ENCODE measurements at regions not wholly inside any gene's neighbourhood (a gene's known extent, or its start where the extent isn't known, plus 50 kb on each side); places are given as distances from the start of the nearest gene placed in this dataset.

DNA sequence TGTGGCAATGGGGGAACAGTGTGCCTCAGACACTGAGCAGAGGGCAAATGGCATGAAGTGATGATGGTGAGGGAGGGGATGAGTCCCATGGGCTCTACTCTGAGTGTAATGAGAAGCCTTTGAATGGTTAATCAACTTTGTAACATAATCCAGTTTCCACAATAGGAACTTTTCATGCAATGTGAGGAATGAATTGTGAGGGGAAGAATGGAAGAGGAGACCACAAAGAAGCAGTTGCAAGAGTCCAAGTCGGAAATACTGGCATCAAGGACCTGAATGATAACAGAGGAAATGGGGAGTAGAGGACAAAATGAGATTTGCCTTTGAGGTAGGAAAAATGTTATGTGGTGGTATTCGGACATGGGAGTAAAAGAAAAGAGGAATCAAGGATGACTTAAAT, 476.9 kb upstream of the PRICKLE1 start:
- WGBS, result 81% methylated on average over 2 of the region's 2 CpGs
- no peak overlapping the region for H3K4me3 ChIP-seq (ENCODE audit: low read depth, low read length)
- no peaks in the 10 kb centered on the region for H3K4me1 ChIP-seq (ENCODE audit: insufficient read depth)
- DNase-seq (ENCODE audit: extremely low spot score), result no peak
- no peak overlapping the region for H3K27ac ChIP-seq (ENCODE audit: low read depth)
- H3K36me3 ChIP-seq (ENCODE audit: insufficient read depth), result no peaks in the 10 kb centered on the region

DNA sequence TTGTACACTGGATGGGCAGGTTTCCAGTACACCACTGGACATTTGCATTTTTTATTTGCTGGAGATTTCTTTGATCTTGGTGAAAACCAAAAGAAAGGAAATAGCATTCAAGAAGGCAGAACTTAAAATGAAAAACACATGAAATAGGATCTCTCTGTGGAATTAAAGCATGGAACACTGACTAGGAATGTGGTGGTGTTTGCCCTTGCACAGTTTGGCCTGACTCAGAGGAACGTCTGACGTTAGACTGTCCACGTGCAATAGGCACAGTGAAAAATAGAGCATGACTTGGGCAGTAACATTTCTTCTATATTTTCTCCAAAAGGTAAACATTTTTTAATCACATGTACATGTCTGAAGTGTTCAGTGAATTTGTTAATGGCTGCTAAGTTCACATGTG, 474.1 kb upstream of the PRICKLE1 start:
- DNase-seq (ENCODE audit: extremely low spot score), result no peak
- Histone ChIP-seq H3K27ac (ENCODE audit: low read depth) (no peak overlapping the region), H3K4me3 (ENCODE audit: low read depth, low read length) (no peak overlapping the region), H3K36me3 (ENCODE audit: insufficient read depth) (no peaks in the 10 kb centered on the region), H3K4me1 (ENCODE audit: insufficient read depth) (no peaks in the 10 kb centered on the region)
- whole genome bisulfite sequencing, result 72% methylated on average over 3 of the region's 3 CpGs

DNA sequence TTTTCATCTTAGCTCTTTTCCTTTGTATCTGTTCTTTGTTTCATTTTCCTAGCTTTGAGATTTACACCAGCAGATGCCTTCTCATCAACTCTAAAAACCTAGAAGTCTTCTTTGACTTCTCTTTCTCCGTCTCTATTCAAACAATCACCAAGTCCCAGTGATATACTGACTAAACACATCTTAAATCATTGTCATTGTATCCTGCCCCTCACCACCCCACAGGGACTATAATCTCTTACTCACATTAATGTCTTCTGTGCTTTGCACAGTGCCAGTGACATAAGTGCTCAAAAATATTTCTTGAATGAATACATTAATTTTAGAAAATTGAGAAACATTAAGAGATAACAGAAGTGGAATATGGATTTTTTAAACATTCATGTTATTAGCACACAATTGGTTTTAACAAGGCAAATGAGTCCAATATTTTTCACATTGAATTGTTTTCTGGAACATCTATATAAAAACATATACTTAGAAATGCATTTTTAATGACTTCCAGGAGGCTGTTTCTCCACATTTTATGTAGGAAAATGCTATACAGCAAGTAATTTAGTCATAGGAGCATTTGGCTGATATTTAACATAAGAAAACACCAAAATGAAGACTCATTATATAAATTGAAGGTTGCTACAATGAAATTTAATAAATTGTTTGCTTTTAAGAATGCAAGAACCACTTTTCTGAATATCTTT, 472.8 kb upstream of the PRICKLE1 start:
- Histone ChIP-seq H3K36me3 (ENCODE audit: insufficient read depth) (no peaks in the 10 kb centered on the region), H3K4me3 (ENCODE audit: low read depth, low read length) (no peak overlapping the region), H3K27ac (ENCODE audit: low read depth) (no peak overlapping the region), H3K4me1 (ENCODE audit: insufficient read depth) (no peaks in the 10 kb centered on the region)
- DNase-seq (ENCODE audit: extremely low spot score), result no peak
- 49% methylated on average over 1 of the region's 1 CpG for WGBS

DNA sequence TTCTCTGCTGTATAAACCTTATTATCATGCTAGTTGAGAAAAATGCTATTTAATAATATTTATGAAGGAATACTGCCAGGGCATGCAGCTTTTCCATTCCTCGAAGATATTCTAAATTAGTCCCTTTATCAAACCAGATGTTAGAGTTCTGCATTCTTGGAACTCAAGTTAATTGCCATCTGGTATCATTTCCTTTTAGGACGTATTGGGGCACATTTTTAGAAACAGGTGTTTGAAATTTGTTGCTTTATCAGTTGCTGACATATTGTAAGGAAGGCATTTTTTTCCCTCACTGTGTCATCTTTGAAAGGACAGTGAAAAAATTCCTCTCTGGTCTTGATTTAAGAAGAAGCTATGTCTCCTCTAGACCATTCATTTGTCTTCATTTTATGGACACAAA, 471.2 kb upstream of the PRICKLE1 start:
- Histone ChIP-seq H3K27ac (ENCODE audit: low read depth) (no peak overlapping the region), H3K4me3 (ENCODE audit: low read depth, low read length) (no peak overlapping the region), H3K36me3 (ENCODE audit: insufficient read depth) (no peaks in the 10 kb centered on the region), H3K4me1 (ENCODE audit: insufficient read depth) (no peaks in the 10 kb centered on the region)
- no peak for DNase-seq (ENCODE audit: extremely low spot score)
- 12% methylated on average over 2 of the region's 2 CpGs for WGBS

DNA sequence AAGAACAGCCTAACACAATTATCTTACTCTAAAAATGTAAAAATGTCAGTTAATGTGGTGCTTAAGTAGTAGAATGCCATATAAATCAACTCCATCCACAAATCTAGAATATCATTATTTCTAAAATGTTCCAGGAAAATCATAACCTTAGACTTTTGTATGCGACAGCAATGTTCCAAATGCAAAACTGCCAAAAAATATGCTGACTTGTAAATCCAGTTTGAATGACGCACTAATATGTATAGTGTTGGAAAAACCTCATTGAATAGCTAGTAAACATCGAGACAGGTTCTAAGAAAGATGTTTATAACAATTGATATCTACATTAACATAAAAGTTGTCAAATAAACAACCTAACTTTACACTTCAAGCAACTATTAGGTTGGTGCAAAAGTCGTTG, 469.1 kb upstream of the PRICKLE1 start:
- 96% methylated on average over 4 of the region's 4 CpGs for WGBS
- Histone ChIP-seq H3K36me3 (ENCODE audit: insufficient read depth) (no peaks in the 10 kb centered on the region), H3K27ac (ENCODE audit: low read depth) (no peak overlapping the region), H3K4me3 (ENCODE audit: low read depth, low read length) (no peak overlapping the region), H3K4me1 (ENCODE audit: insufficient read depth) (no peaks in the 10 kb centered on the region)
- no peak for DNase-seq (ENCODE audit: extremely low spot score)

DNA sequence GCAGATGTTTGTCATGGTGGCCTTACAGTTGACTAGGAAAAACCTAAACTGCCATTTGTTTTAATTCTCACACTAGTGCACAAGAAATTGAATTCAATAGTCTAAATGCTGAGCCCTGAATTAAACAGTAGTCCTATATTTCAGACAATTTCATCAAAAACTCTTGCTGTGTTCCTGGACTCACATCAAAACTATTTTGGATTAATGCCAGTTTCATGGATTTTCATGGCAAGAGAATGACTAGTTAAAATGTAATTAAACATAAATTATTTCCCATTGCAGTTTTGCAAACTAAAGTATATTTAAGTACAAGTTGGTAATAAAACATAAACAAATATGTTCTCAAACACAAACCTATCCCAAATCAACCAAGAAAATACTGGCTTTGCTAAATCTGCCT, 468.0 kb upstream of the PRICKLE1 start:
- Histone ChIP-seq H3K4me1 (ENCODE audit: insufficient read depth) (no peaks in the 10 kb centered on the region), H3K4me3 (ENCODE audit: low read depth, low read length) (no peak overlapping the region), H3K27ac (ENCODE audit: low read depth) (no peak overlapping the region), H3K36me3 (ENCODE audit: insufficient read depth) (no peaks in the 10 kb centered on the region)
- DNase-seq (ENCODE audit: extremely low spot score), result no peak

DNA sequence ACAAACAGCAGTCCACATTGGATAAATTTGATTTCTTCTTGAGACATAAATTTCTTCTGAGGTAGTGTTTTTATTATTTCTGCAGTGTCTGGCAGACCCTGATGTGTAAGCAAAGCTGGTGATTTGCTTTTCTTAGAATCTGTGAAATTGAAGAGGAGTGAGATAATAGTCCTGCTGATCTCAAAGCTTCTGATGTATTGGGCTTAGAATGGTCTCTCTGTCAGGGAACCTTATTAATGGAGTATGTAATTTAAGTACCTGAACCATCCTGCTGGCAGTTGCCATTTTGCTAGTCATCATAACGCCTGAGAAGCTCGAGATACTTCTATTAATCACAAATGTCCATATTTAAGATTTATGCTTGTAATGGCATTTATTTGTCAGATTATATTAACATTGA, 464.5 kb upstream of the PRICKLE1 start:
- no peaks in the 10 kb centered on the region for H3K4me1 ChIP-seq (ENCODE audit: insufficient read depth)
- H3K27ac ChIP-seq (ENCODE audit: low read depth), result no peak overlapping the region
- H3K4me3 ChIP-seq (ENCODE audit: low read depth, low read length), result no peak overlapping the region
- DNase-seq (ENCODE audit: extremely low spot score), result no peak
- 91% methylated on average over 2 of the region's 2 CpGs for WGBS
- H3K36me3 ChIP-seq (ENCODE audit: insufficient read depth), result no peaks in the 10 kb centered on the region

DNA sequence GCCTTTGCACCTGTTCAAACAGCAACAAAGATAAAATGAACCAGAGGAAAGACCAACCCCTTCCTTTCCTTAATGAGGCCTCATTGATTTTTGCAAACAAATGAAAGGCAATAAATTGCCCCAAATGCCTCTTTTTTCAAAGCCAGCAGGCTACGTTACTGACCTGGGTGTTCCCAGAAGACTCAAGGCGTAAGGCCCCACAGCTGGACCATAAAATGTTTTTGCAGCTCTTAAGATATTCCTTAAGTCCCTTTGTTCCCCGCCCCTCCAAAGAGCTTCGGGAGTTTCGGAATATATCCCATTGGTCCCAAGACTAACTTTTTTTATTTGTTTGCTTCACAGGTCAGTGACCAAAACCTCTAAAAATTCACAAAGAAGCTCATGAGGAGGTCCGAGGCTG, 462.9 kb upstream of the PRICKLE1 start:
- DNase-seq (ENCODE audit: extremely low spot score), result no peak
- WGBS, result 78% methylated on average over 6 of the region's 6 CpGs
- no peak overlapping the region for H3K27ac ChIP-seq (ENCODE audit: low read depth)
- no peaks in the 10 kb centered on the region for H3K36me3 ChIP-seq (ENCODE audit: insufficient read depth)
- H3K4me1 ChIP-seq (ENCODE audit: insufficient read depth), result no peaks in the 10 kb centered on the region
- H3K4me3 ChIP-seq (ENCODE audit: low read depth, low read length), result no peak overlapping the region

DNA sequence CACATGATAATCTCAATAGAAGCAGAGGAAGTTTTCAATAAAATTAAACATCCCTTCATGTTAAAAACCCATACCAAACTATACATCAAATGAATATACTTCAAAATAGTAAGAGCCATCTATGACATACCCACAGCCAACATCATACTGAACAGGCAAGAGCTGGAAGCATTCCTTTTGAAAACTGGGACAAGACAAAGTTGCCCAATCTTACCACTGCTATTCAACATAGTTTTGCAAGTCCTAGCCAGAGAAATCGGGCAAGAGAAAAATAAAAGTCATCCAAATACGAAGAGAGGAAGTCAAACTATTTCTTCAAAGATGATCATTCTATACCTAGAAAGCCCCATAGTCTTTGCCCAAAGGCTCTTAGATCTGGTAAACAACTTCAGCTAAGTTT, 454.7 kb upstream of the PRICKLE1 start:
- 91% methylated on average over 2 of the region's 2 CpGs for WGBS
- no peak overlapping the region for H3K4me3 ChIP-seq (ENCODE audit: low read depth, low read length)
- no peak for DNase-seq (ENCODE audit: extremely low spot score)
- H3K4me1 ChIP-seq (ENCODE audit: insufficient read depth), result no peaks in the 10 kb centered on the region
- no peak overlapping the region for H3K27ac ChIP-seq (ENCODE audit: low read depth)
- no peaks in the 10 kb centered on the region for H3K36me3 ChIP-seq (ENCODE audit: insufficient read depth)

DNA sequence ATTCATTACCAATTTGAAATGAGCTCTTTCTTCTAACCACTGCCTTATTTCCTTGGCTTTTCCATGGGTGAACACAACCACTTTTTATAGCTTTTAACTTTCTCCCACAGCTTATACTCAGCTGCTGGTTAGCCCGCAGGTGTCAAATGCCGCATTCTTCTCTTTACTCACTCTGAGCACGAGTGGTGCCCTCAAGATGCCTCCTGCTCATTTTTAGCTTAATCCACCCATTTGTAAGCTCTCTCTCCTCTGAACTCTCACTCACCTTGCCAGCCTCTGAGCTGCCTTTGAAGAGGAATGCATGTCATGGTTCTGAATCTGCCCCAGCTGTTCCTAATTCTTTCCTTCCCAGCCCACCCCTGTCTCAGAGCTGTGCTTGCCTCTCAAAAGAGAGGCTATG, 449.4 kb upstream of the PRICKLE1 start:
- Histone ChIP-seq H3K4me3 (ENCODE audit: low read depth, low read length) (no peak overlapping the region), H3K4me1 (ENCODE audit: insufficient read depth) (no peaks in the 10 kb centered on the region), H3K36me3 (ENCODE audit: insufficient read depth) (no peaks in the 10 kb centered on the region), H3K27ac (ENCODE audit: low read depth) (no peak overlapping the region)
- DNase-seq (ENCODE audit: extremely low spot score), result no peak
- WGBS, result 82% methylated on average over 3 of the region's 3 CpGs

DNA sequence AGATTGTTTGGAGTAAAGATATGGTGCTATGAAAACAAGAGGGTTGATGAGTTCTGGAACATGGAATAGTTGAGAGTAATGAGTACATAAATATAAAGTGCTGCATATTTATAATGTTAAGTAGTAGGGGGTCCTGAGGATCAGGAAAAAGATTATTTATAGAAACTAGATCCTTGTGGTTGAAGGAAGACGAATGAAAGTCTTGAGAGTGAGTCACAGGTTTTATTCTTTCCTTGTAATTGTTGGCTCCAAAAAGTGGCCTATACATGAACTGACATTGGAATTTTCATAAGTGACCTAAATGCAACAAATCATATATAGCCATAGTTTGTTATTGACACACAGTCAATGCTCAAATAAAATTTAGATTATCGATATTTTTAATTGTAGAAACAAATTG, 440.4 kb upstream of the PRICKLE1 start:
- WGBS, result 77% methylated on average over 2 of the region's 2 CpGs
- H3K27ac ChIP-seq (ENCODE audit: low read depth), result no peak overlapping the region

DNA sequence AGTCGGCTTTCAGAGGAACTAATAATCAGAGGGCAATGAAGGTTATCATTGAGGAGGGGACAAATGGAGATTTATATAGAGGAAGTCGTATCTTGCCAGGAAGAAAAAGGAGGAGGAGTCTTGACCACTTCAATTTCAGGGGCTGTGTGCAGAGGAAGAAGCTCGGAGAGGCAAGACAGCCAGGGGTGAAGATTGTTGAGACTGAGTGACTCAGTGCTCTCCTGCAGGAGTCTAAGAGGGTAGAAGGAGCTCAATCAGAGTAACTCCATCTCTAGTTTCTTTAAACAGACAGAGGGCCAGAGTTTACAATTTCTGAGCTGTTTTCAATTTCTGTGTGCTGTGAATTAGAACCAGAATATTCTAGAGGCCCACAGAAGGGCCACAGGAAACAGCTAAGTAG, 439.3 kb upstream of the PRICKLE1 start:
- Histone ChIP-seq H3K4me3 (ENCODE audit: low read depth, low read length) (no peak overlapping the region), H3K27ac (ENCODE audit: low read depth) (no peak overlapping the region), H3K4me1 (ENCODE audit: insufficient read depth) (no peaks in the 10 kb centered on the region), H3K36me3 (ENCODE audit: insufficient read depth) (no peaks in the 10 kb centered on the region)
- 61% methylated on average over 3 of the region's 3 CpGs for WGBS
- no peak for DNase-seq (ENCODE audit: extremely low spot score)

More for the DNA sequence above, 440.4 kb upstream of the PRICKLE1 start:
- DNase-seq (ENCODE audit: extremely low spot score), result no peak
- no peaks in the 10 kb centered on the region for H3K4me1 ChIP-seq (ENCODE audit: insufficient read depth)
- no peaks in the 10 kb centered on the region for H3K36me3 ChIP-seq (ENCODE audit: insufficient read depth)
- no peak overlapping the region for H3K4me3 ChIP-seq (ENCODE audit: low read depth, low read length)

DNA sequence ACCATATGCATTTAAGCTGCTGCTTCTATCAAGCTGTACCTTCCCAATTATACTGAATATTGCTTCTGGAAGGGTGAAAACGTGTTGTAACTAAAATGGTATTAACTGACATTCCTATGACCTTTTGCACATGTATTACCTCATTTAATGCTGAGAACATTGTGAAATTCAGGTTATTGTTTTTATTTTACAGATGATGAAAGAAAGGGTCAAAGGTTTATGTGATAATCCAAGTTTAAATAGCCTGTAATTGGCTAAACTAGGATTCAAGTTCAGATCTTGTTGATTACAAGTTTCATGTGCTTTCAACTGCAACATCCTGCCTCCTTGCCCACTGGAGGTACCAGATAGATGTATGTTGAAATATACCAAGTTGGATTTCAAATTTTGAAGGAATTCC, 433.3 kb upstream of the PRICKLE1 start:
- no peaks in the 10 kb centered on the region for H3K4me1 ChIP-seq (ENCODE audit: insufficient read depth)
- H3K27ac ChIP-seq (ENCODE audit: low read depth), result no peak overlapping the region
- no peak for DNase-seq (ENCODE audit: extremely low spot score)
- H3K4me3 ChIP-seq (ENCODE audit: low read depth, low read length), result no peak overlapping the region
- WGBS, result 61% methylated on average over 1 of the region's 1 CpG
- H3K36me3 ChIP-seq (ENCODE audit: insufficient read depth), result no peaks in the 10 kb centered on the region

DNA sequence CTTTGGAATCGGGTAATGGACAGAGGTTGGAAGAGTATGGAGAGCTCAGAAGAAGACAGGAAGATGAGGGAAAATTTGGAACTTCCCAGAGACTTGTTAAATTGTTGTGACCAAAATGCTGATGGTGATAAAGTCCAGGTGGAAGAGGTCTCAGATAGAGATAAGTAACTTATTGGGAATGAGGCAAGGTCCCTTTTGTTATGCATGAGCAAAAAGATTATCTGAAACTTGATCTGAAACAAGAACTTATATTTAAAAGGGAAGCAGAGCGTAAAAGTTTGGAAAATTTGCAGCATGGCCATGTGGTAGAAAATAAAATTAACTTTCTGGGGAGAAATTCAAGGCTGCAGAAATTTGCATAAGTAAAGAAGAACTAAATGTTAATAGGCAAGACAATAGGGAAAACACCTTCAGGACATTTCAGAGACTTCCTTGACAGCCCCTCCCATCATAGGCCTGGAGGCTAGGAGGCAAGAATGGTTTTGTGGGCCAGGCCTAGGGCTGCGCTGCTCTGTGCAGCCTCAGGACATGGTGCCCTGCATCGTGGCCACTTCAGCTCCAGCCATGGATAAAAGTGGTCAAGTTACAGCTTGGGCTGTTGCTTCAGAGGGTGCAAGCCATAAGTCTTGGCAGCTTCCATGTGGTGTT, 425.7 kb upstream of the PRICKLE1 start:
- H3K4me1 ChIP-seq (ENCODE audit: insufficient read depth), result no peaks in the 10 kb centered on the region
- WGBS, result 95% methylated on average over 4 of the region's 4 CpGs
- no peak overlapping the region for H3K27ac ChIP-seq (ENCODE audit: low read depth)
- no peak for DNase-seq (ENCODE audit: extremely low spot score)
- no peaks in the 10 kb centered on the region for H3K36me3 ChIP-seq (ENCODE audit: insufficient read depth)
- H3K4me3 ChIP-seq (ENCODE audit: low read depth, low read length), result no peak overlapping the region
